Heart left ventricle (tissue), 16 donors: ENCODE measurements at regions not wholly inside any gene's neighbourhood (a gene's known extent, or its start where the extent isn't known, plus 50 kb on each side); places are given as distances from the start of the nearest gene placed in this dataset.
"Not testable (repeated sequence)": the region's sequence is repeated elsewhere in the genome, so short reads cannot be mapped to it uniquely, and the experiment has no call there.

Experiments
- ATAC-seq, 4 donors: fragments of 200-7000 bp; cut with Tn5 transposase; one replicate each; pipeline ENCODE4 v1.9.1; 2020 to 2022; ENCODE audit warnings: moderate library complexity in 4 of 4, mild to moderate bottlenecking in 3 of 4, moderate number of reproducible peaks in 1 of 4
- DNase-seq, 5 donors: peaks; one replicate each; pipeline ENCODE4 v3.0.0-alpha.2; 2020
- H3K27ac ChIP-seq, 12 donors: fragments of 200-600 bp; sonication (generic) in 4 of 12; one replicate each; pipeline versions ENCODE4 v1.5.0 to v1.8.0; 2016 to 2022; ENCODE audit warnings: mild to moderate bottlenecking in 2 of 12
- H3K27me3 ChIP-seq, 9 donors: fragments of 200-600 bp; sonication (generic) in 2 of 9; one replicate each; pipeline versions ENCODE4 v1.5.1 to v1.8.0; 2016 to 2022; ENCODE audit warnings: mild to moderate bottlenecking in 3 of 9
- H3K36me3 ChIP-seq, 9 donors: fragments of 200-600 bp; sonication (generic) in 2 of 9; one replicate each; pipeline versions ENCODE4 v1.5.0 to v1.8.0; 2018 to 2022; ENCODE audit warnings: mild to moderate bottlenecking in 2 of 9
- H3K4me1 ChIP-seq, 12 donors: fragments of 200-600 bp; sonication (generic) in 4 of 12; one replicate each; pipeline versions ENCODE4 v1.5.0 to v1.8.0; 2016 to 2022; ENCODE audit warnings: mild to moderate bottlenecking in 3 of 12
- H3K4me3 ChIP-seq, 12 donors: fragments of 200-600 bp; sonication (generic) in 4 of 12; one replicate each; pipeline versions ENCODE4 v1.5.0 to v1.8.0; 2017 to 2022; ENCODE audit warnings: mild to moderate bottlenecking in 9 of 12, moderate library complexity in 4 of 12
- H3K9me3 ChIP-seq, 12 donors: fragments of 200-600 bp; sonication (generic) in 4 of 12; one replicate each; pipeline versions ENCODE4 v1.5.0 to v1.8.0; 2016 to 2022; ENCODE audit warnings: mild to moderate bottlenecking in 1 of 12
- POLR2A ChIP-seq, 2 donors: fragments of 450-650 bp; IDR thresholded peaks; one replicate each; pipeline ENCODE4 v1.6.1; 2017; ENCODE audit warnings: antibody characterized with exemption in 2 of 2, mild to moderate bottlenecking in 2 of 2, moderate library complexity in 2 of 2
- WGBS, 4 donors: extraction: QIAGEN DNeasy Blood & Tissue Kit in 2 of 4; methylation state at CpG; one replicate each; pipeline versions ENCODE4 v1.1.5 to v1.1.7; 2013 to 2018; 5-methylcytosine and 5-hydroxymethylcytosine counted together
- intact Hi-C, 10 donors: fragments of 100-400 bp; cut with DNase I; formaldehyde crosslinking; loops; one replicate each; pipeline versions ENCODE4 v1.11.1 to v1.14.2; 2022
- TF ChIP-seq, protein P1 (sequence below), 12 donors: fragments of 200-600 bp; sonication (generic) in 4 of 12; IDR thresholded peaks; one replicate each; pipeline versions ENCODE4 v1.5.0 to v1.8.0; 2018 to 2022; ENCODE audit warnings: antibody characterized with exemption in 12 of 12, mild to moderate bottlenecking in 5 of 12
- donor health status: ischemic (EF 13 %, LVEDD 7.1; RV severe dilation, severe dysfunction).
- donor health status: healthy with polysubstance abuse.
- donor health status: DM: no; HTN: yes; CAD: no.
- donor health status: DM: no; HTN: no; CAD: no.
- donor health status: ischemic (EF 25% LVEDD 6.9; RV normal size, moderate dysfunction).
- donor health status: ischemic (EF 25% LVEDD 5.7; RV mildly dilated, moderate dysfunction).
- donor health status: healthy.
- donor health status: DM: yes; HTN: yes; CAD: no.
- donor health status: ischemic (EF 35%, LVEDD 5.7; RV mildly dilated, moderate dysfunction).
- donor health status: nonischemic (EF 11% LVEDD 7.7; RV severe dilation, severe dysfunction).
- donor health status: DM: yes; HTN: yes; CAD: no.
- donor health status: PGD.
- donor health status: ischemic (EF 29% LVEDD 5.4; RV normal size, mild dysfunction).
- donor health status: nonischemic (EF 23%, LVEDD 6.1; RV moderate dilation, normal function).

DNA sequence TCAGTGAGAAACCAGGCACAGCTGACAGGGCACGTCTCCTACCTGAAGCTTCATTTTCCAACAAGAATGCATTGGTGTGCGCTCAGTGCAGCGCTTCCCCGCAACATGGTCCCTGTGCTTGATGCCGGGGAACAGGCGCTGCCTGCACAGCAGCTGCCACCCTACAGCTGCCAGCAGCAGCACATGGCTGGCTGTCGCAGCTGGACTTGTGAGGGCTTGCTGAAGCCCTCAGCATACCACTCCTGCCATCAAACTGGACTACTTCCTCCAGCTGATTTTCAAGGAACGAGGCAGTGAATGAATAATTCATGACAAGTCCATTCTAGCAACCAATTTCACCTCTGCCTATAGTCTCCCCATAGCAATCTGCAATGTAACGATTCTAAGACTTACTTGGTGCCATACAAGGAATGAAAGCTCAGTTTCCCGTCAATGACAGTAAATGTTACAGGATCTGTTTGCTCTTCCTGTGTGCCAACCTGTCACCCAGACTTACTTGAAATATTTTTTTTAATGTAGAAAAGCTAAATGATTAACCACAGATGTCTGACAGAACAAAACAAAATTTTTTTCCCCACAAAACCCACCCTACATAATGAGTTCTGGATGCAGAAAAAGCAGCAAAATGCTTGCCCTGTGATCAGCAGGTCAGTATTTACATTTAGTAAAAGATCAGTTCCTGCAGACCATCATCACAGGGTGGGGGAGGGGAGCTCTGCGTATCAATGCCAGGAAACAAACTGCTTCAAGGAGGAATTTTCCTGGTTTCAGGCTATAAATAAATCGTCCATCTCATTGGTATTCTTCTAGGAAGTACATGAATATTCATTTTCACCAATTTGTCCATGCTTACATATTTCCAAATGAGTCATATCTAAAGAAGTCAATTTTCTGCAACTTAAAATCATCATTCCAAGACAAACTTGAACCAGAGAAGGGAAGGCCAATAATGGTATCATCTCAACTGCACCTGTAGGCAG lies 140.6 kb downstream of the ALOX5 start:
- TF ChIP-seq, protein P1, sequence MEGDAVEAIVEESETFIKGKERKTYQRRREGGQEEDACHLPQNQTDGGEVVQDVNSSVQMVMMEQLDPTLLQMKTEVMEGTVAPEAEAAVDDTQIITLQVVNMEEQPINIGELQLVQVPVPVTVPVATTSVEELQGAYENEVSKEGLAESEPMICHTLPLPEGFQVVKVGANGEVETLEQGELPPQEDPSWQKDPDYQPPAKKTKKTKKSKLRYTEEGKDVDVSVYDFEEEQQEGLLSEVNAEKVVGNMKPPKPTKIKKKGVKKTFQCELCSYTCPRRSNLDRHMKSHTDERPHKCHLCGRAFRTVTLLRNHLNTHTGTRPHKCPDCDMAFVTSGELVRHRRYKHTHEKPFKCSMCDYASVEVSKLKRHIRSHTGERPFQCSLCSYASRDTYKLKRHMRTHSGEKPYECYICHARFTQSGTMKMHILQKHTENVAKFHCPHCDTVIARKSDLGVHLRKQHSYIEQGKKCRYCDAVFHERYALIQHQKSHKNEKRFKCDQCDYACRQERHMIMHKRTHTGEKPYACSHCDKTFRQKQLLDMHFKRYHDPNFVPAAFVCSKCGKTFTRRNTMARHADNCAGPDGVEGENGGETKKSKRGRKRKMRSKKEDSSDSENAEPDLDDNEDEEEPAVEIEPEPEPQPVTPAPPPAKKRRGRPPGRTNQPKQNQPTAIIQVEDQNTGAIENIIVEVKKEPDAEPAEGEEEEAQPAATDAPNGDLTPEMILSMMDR (IDR thresholded peaks at IDR 0.05): no peak
- TF ChIP-seq POLR2A (IDR thresholded peaks at IDR 0.05): no peak
- no peaks in the 10 kb centered on the region for H3K36me3 ChIP-seq
- no peak overlapping the region for H3K27ac ChIP-seq
- no peaks in the 10 kb centered on the region for H3K27me3 ChIP-seq
- 77 to 86% (median 81%) methylated on average over 12 of the region's 12 CpGs for WGBS, 4 donors
- H3K4me3 ChIP-seq: no peak overlapping the region
- intact Hi-C loops: no loop called here
- no peaks in the 10 kb centered on the region for H3K9me3 ChIP-seq
- ATAC-seq (no peak), DNase-seq (peak in 1 of 5 donors; percentile 55)
- peaks cover 0 to 15% (median 0%) of the 10 kb centered on the region in 12 donors for H3K4me1 ChIP-seq

DNA sequence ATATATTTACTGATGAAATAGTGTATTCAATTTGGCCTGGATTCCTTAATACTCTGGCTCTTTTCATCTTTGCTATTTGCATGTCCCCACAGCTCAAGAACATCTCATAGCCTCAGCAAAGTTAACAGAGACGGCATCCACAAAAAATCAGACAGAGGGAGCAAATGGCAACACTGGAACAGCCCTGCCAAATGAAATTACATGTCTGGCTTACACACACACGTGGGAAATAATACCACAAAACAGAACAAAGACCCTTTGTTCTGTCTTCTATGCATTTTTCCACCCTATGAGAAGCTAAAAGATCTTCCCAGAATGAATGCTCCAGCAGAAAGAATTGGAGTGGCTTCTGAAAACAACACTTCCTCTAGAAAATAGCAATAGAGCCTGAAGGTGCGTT lies 139.5 kb downstream of the ALOX5 start:
- no peak overlapping the region for H3K4me3 ChIP-seq
- 68 to 78% (median 76%) methylated on average over 3 of the region's 3 CpGs for WGBS, 4 donors
- intact Hi-C loops: no loop called here
- no peak overlapping the region for H3K27ac ChIP-seq
- ATAC-seq (no peak), DNase-seq (no peak)
- peaks cover 0 to 12% (median 0%) of the 10 kb centered on the region in 12 donors for H3K4me1 ChIP-seq
- H3K27me3 ChIP-seq: no peaks in the 10 kb centered on the region
- H3K36me3 ChIP-seq: no peaks in the 10 kb centered on the region
- TF ChIP-seq, protein P1 (IDR thresholded peaks at IDR 0.05): no peak
- H3K9me3 ChIP-seq: no peaks in the 10 kb centered on the region

DNA sequence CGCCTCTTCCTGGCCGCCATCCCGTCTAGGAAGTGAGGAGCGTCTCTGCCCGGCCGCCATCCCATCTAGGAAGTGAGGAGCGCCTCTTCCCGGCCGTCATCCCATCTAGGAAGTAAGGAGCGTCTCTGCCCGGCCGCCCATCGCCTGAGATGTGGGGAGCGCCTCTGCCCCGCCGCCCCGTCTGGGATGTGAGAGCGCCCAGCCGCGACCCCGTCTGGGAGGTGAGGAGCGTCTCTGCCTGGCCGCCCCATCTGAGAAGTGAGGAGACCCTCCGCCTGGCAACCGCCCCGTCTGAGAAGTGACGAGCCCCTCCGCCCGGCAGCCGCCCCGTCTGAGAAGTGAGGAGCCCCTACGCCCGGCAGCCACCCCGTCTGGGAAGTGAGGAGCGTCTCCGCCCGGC lies 137.9 kb downstream of the ALOX5 start:
- intact Hi-C loops, ATAC-seq, H3K9me3 ChIP-seq, H3K36me3 ChIP-seq, H3K27ac ChIP-seq, DNase-seq, H3K27me3 ChIP-seq, H3K4me3 ChIP-seq: not testable (repeated sequence)
- WGBS, 4 donors: 96 to 98% (median 97%) methylated on average over 27 to 36 of the region's 37 CpGs; no CpG with 5 or more reads in 1 of the 4 donors
- H3K4me1 ChIP-seq: peaks cover 0 to 12% (median 0%) of the 10 kb centered on the region in 12 donors

DNA sequence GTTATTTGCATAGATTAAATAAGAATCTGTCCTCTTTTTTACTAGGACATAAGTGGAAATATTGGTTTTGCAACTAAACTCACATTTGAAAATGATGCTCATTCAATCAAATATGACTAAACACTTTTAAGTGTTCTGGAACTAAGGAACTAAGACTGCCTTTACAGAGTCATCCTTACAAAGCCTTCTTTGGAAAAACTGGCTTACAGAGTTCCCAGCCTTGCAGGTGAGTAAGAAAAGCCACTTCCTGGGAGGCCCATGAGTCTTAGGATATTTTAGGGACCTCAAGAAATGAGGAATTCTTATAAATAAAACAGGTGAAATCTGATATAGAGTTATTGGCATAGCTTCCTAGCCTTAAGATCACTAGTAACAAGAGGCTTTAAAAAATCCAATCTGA lies 135.5 kb downstream of the ALOX5 start:
- H3K9me3 ChIP-seq: no peaks in the 10 kb centered on the region
- H3K27ac ChIP-seq: no peak overlapping the region
- DNase-seq (no peak), ATAC-seq (no peak)
- H3K4me3 ChIP-seq: no peak overlapping the region
- H3K27me3 ChIP-seq: no peaks in the 10 kb centered on the region
- intact Hi-C loops: no loop called here
- H3K4me1 ChIP-seq: peaks cover 0 to 4% (median 0%) of the 10 kb centered on the region in 12 donors
- no peaks in the 10 kb centered on the region for H3K36me3 ChIP-seq
- TF ChIP-seq, protein P1 (IDR thresholded peaks at IDR 0.05): no peak
- TF ChIP-seq POLR2A (IDR thresholded peaks at IDR 0.05): no peak
